Panc1 (cell line): ENCODE measurements at regions not wholly inside any gene's neighbourhood (a gene's known extent, or its start where the extent isn't known, plus 50 kb on each side); places are given as distances from the start of the nearest gene placed in this dataset.

Experiments
- ATAC-seq: fragments of 200-7000 bp; cut with Tn5 transposase; 2 replicates; pipeline ENCODE4 v1.9.1; 2020; ENCODE audit warnings: mild to moderate bottlenecking, moderate library complexity
- BruUV-seq: library from RNA; stranded (reverse); fragments of 400-500 nt; replicated peaks from 2 replicates; lab custom pipeline; 2021; lab: Mats Ljungman, UMichigan
- CTCF ChIA-PET: fragments of 300-600 bp; sonication (Branson Sonifier 250); formaldehyde crosslinking; loops from one replicate; lab custom pipeline; 2022; ENCODE audit warnings: antibody characterized with exemption; lab: Charles Lee
- POLR2A ChIA-PET: fragments of 300-600 bp; sonication (Branson Sonifier 250); formaldehyde crosslinking; loops from one replicate; lab custom pipeline; 2022; ENCODE audit warnings: antibody characterized with exemption; lab: Charles Lee
- DNase-seq: peaks from one replicate; pipeline ENCODE4 v3.0.0-alpha.2; 2010; ENCODE audit warnings: low read depth, low spot score
- H3K27ac ChIP-seq: 2 replicates; pipeline ENCODE4 v1.5.1; 2011; ENCODE audit warnings: mild to moderate bottlenecking, low read length, inconsistent platforms
- H3K27me3 ChIP-seq: fragments of 200-500 bp; sonication (Bioruptor generic); 2 replicates; pipeline ENCODE4 v1.6.0; 2014; ENCODE audit warnings: low read length, inconsistent platforms; ENCODE audit not compliant: control insufficient read depth, insufficient read depth
- H3K36me3 ChIP-seq: fragments of 200-500 bp; sonication (Bioruptor generic); 2 replicates; pipeline ENCODE4 v1.5.1; 2014; ENCODE audit warnings: inconsistent platforms, mild to moderate bottlenecking, low read length, moderate library complexity; ENCODE audit not compliant: control insufficient read depth, insufficient read depth
- H3K4me1 ChIP-seq: 2 replicates; pipeline ENCODE4 v1.5.1; 2011; ENCODE audit warnings: inconsistent platforms, mild to moderate bottlenecking, low read length, moderate library complexity; ENCODE audit not compliant: control insufficient read depth, insufficient read depth
- H3K4me3 ChIP-seq, 2 experiments: 2 replicates each; pipeline ENCODE4 v1.5.1; 2011 to 2012; ENCODE audit warnings: low read depth in 2 of 2, low read length in 2 of 2, mild to moderate bottlenecking in 2 of 2, inconsistent platforms in 1 of 2, moderate library complexity in 1 of 2
- H3K9me3 ChIP-seq: fragments of 200-500 bp; sonication (Bioruptor generic); 2 replicates; pipeline ENCODE4 v1.5.1; 2014; ENCODE audit warnings: low read depth, mild to moderate bottlenecking, inconsistent platforms, low read length, moderate library complexity; ENCODE audit not compliant: control insufficient read depth, insufficient read depth
- CTCF ChIP-seq: fragments of 450-650 bp; IDR thresholded peaks from 2 replicates; pipeline ENCODE4 v1.5.1; 2017; ENCODE audit warnings: mild to moderate bottlenecking
- POLR2AphosphoS5 ChIP-seq: IDR thresholded peaks from 2 replicates; pipeline ENCODE4 v1.6.1; 2012; ENCODE audit warnings: mild to moderate bottlenecking, low read depth, low read length, moderate library complexity
- REST ChIP-seq, 2 experiments: IDR thresholded peaks; 2 replicates each; pipeline ENCODE4 v1.6.1; 2011 to 2012; ENCODE audit warnings: low read depth in 2 of 2, control low read depth in 1 of 2, low read length in 1 of 2, mild to moderate bottlenecking in 1 of 2, moderate library complexity in 1 of 2; ENCODE audit not compliant: insufficient read depth in 1 of 2
- SIN3A ChIP-seq: IDR thresholded peaks from 2 replicates; pipeline ENCODE4 v1.6.1; 2012; ENCODE audit warnings: low read depth, mild to moderate bottlenecking, low read length, moderate library complexity, borderline replicate concordance; ENCODE audit not compliant: insufficient read depth
- TCF7L2 ChIP-seq: IDR thresholded peaks from 2 replicates; pipeline ENCODE4 v1.6.1; 2011; ENCODE audit warnings: mild to moderate bottlenecking, low read depth, low read length, inconsistent platforms
- in situ Hi-C: cut with HindIII; loops from 2 replicates; pipeline ENCODE4 v1.10.0; 2016; ENCODE audit warnings: low sequenced_read_pairs, low pct_unique_long_range_greater_than_20kb
- intact Hi-C: fragments of 100-400 bp; cut with micrococcal nuclease; formaldehyde crosslinking; loops from one replicate; pipeline ENCODE4 v1.10.0; 2022; ENCODE audit not compliant: unreplicated experiment

GRCh38 chr1:56002231-56002630 is 577.1 kb downstream of the PLPP3 start:
- POLR2A ChIA-PET: interaction anchor here (0.6 kb wide), 1 partner anchor 466 kb away, joined by 3 read pairs; no protein-coding TSS in a partner anchor

GRCh38 chr1:56000424-56000823 is 578.9 kb downstream of the PLPP3 start:
- TF ChIP-seq REST (IDR thresholded peaks at IDR 0.05; ENCODE audit: insufficient read depth in 1 of 2, low read depth in 2 of 2, low read length in 1 of 2): no peak
- no peak for TF ChIP-seq TCF7L2
- no peak for TF ChIP-seq SIN3A
- TF ChIP-seq CTCF: no peak
- no peak for TF ChIP-seq POLR2AphosphoS5
- H3K27me3 ChIP-seq: no peaks in the 10 kb centered on the region
- BruUV-seq: no TSS peak
- intact Hi-C loops: no loop called here
- no peak for ATAC-seq
- ChIA-PET POLR2A (no interaction called here), CTCF (no interaction called here)
- in situ Hi-C loops: no loop called here
- H3K4me3 ChIP-seq: no peak overlapping the region
- H3K4me1 ChIP-seq: no peaks in the 10 kb centered on the region
- no peaks in the 10 kb centered on the region for H3K36me3 ChIP-seq
- no peak overlapping the region for H3K27ac ChIP-seq
- DNase-seq: no peak
- H3K9me3 ChIP-seq: no peaks in the 10 kb centered on the region

More at GRCh38 chr1:56002231-56002630, 577.1 kb downstream of the PLPP3 start:
- Histone ChIP-seq H3K27me3 (no peaks in the 10 kb centered on the region), H3K4me3 (no peak overlapping the region), H3K9me3 (no peaks in the 10 kb centered on the region), H3K36me3 (no peaks in the 10 kb centered on the region), H3K4me1 (no peaks in the 10 kb centered on the region), H3K27ac (no peak overlapping the region)
- TF ChIP-seq TCF7L2 (no peak), POLR2AphosphoS5 (no peak), SIN3A (no peak), CTCF (no peak), REST (IDR thresholded peaks at IDR 0.05; ENCODE audit: insufficient read depth in 1 of 2, low read depth in 2 of 2, low read length in 1 of 2) (no peak)
- no peak for DNase-seq
- BruUV-seq: no TSS peak
- in situ Hi-C loops (no loop called here), intact Hi-C loops (no loop called here)
- no peak for ATAC-seq
- CTCF ChIA-PET: no interaction called here
